ENCODE measurements at regions not wholly inside any gene's neighbourhood (a gene's known extent, or its start where the extent isn't known, plus 50 kb on each side); places are given as distances from the start of the nearest gene placed in this dataset.

GRCh38 chr2:236321415-236321814, 57.2 kb upstream of the ASB18 start:
- H3K4me1 ChIP-seq (ENCODE audit: control insufficient read depth in 1 of 2, insufficient read depth in 2 of 2, low read length in 2 of 2): no peaks in the 10 kb centered on the region
- H3K9ac ChIP-seq (ENCODE audit: low read length): no peak overlapping the region
- H4K20me1 ChIP-seq (ENCODE audit: insufficient read depth): no peaks in the 10 kb centered on the region
- no TSS peak for BruUV-seq (replicated peaks)
- TF ChIP-seq CTCF (IDR thresholded peaks at IDR 0.05 in 2 of 3, conservative IDR thresholded peaks at IDR 0.05 in 1 of 3; ENCODE audit: borderline replicate concordance in 1 of 3, insufficient read depth in 1 of 3, low read depth in 2 of 3, low read length in 2 of 3) (no peak), JUND (IDR thresholded peaks at IDR 0.05) (no peak), EZH2phosphoT487 (IDR thresholded peaks at IDR 0.05; ENCODE audit: borderline replicate concordance) (no peak)
- POLR2A ChIA-PET: no interaction called here
- RAD21 ChIA-PET (ENCODE audit: low non-redundant PET in 1 of 2, low total read pairs in 2 of 2, uncharacterized antibody in 2 of 2, unreplicated experiment in 2 of 2): no interaction called here
- H3K9me3 ChIP-seq (ENCODE audit: control insufficient read depth in 1 of 2, insufficient read depth in 1 of 2, low read depth in 1 of 2, low read length in 2 of 2): no peaks in the 10 kb centered on the region
- H3K36me3 ChIP-seq (ENCODE audit: control insufficient read depth in 1 of 2, insufficient read depth in 2 of 2, low read length in 2 of 2): no peaks in the 10 kb centered on the region
- no peak overlapping the region for H2AFZ ChIP-seq (ENCODE audit: low read depth, low read length, poor library complexity, severe bottlenecking)
- no peak overlapping the region for H3K4me2 ChIP-seq (ENCODE audit: low read length)
- intact Hi-C loops (cut with micrococcal nuclease): no loop called here
- no peak for ATAC-seq
- no peak overlapping the region for H3K27ac ChIP-seq (ENCODE audit: low read depth, low read length)
- DNase-seq (ENCODE audit: low read depth, low spot score): no peak
- no peaks in the 10 kb centered on the region for H3K79me2 ChIP-seq (ENCODE audit: insufficient read depth, low read length)
- H3K27me3 ChIP-seq (ENCODE audit: insufficient read depth, low read length): no peaks in the 10 kb centered on the region
- H3K4me3 ChIP-seq (replicated peaks in 1 of 2; ENCODE audit: low read depth in 1 of 2, low read length in 2 of 2): no peak overlapping the region
- no peaks in the 10 kb centered on the region for H3K9me2 ChIP-seq (ENCODE audit: insufficient read depth)
- CTCF ChIA-PET: no interaction called here

DNA sequence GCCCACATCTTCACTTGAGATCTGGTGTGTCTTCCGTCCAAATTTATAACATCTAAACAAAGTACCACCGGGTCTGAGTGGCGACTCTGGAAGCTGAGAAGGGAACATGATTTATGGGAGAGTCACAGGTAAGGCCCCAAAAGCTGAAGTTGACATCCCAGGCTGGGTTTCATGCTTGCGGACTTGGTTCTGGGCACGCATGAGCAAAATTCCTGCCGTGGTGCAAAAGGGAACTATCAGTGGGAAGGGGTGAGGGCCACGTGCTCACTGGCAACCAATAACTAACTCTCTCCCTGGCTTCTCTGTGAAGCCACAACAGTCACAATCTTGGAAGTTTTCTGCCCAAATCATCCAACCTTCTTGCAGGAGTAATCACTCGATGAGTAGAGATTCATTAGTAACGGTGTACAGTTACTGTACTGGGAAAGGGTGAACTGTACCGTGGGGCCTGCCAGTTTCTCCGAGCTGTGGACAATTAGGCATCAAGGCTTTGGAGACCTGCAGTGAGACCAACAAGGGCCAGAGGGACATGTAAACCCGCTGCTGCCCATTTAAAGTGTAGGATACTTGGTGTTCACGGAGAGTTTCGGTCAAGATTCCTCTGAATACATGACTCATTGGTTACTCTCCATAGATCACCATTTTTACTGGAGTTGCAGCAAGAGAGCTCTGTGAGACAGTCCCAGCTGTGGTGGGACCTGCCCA, 69.4 kb upstream of the ASB18 start:
- no peak overlapping the region for H3K27ac ChIP-seq (ENCODE audit: low read depth, low read length)
- CTCF ChIA-PET: no interaction called here
- intact Hi-C loops (cut with micrococcal nuclease): no loop called here
- no peak overlapping the region for H3K4me3 ChIP-seq (replicated peaks in 1 of 2; ENCODE audit: low read depth in 1 of 2, low read length in 2 of 2)
- no TSS peak for BruUV-seq (replicated peaks)
- no peaks in the 10 kb centered on the region for H3K27me3 ChIP-seq (ENCODE audit: insufficient read depth, low read length)
- no peaks in the 10 kb centered on the region for H4K20me1 ChIP-seq (ENCODE audit: insufficient read depth)
- no peak overlapping the region for H2AFZ ChIP-seq (ENCODE audit: low read depth, low read length, poor library complexity, severe bottlenecking)
- ATAC-seq (no peak), DNase-seq (ENCODE audit: low read depth, low spot score) (no peak)
- H3K9ac ChIP-seq (ENCODE audit: low read length): no peak overlapping the region
- no peaks in the 10 kb centered on the region for H3K4me1 ChIP-seq (ENCODE audit: control insufficient read depth in 1 of 2, insufficient read depth in 2 of 2, low read length in 2 of 2)
- RAD21 ChIA-PET (ENCODE audit: low non-redundant PET in 1 of 2, low total read pairs in 2 of 2, uncharacterized antibody in 2 of 2, unreplicated experiment in 2 of 2): no interaction called here
- H3K4me2 ChIP-seq (ENCODE audit: low read length): no peak overlapping the region
- no peaks in the 10 kb centered on the region for H3K9me3 ChIP-seq (ENCODE audit: control insufficient read depth in 1 of 2, insufficient read depth in 1 of 2, low read depth in 1 of 2, low read length in 2 of 2)
- no peaks in the 10 kb centered on the region for H3K79me2 ChIP-seq (ENCODE audit: insufficient read depth, low read length)
- no peaks in the 10 kb centered on the region for H3K36me3 ChIP-seq (ENCODE audit: control insufficient read depth in 1 of 2, insufficient read depth in 2 of 2, low read length in 2 of 2)
- H3K9me2 ChIP-seq (ENCODE audit: insufficient read depth): no peaks in the 10 kb centered on the region
- POLR2A ChIA-PET: no interaction called here
- no peak for TF ChIP-seq YY1 (IDR thresholded peaks at IDR 0.05; ENCODE audit: extremely low read depth, insufficient replicate concordance, low read depth, low read length)
- no peak for TF ChIP-seq ATF3 (IDR thresholded peaks at IDR 0.05)
- no peak for TF ChIP-seq ELF1 (IDR thresholded peaks at IDR 0.05; ENCODE audit: borderline replicate concordance, low read depth)
- no peak for TF ChIP-seq MAX (IDR thresholded peaks at IDR 0.05)
- TF ChIP-seq POLR2AphosphoS5 (IDR thresholded peaks at IDR 0.05; ENCODE audit: low read depth, low read length): no peak
- no peak for TF ChIP-seq EGR1 (IDR thresholded peaks at IDR 0.05; ENCODE audit: low read depth)
- no peak for TF ChIP-seq CEBPB (IDR thresholded peaks at IDR 0.05; ENCODE audit: low read depth)
- TF ChIP-seq POLR2A (IDR thresholded peaks at IDR 0.05; ENCODE audit: borderline replicate concordance, extremely low read depth, insufficient read depth, insufficient read length): no peak
- TF ChIP-seq SP1 (IDR thresholded peaks at IDR 0.05; ENCODE audit: low read depth): no peak
- no peak for TF ChIP-seq FOSL1 (IDR thresholded peaks at IDR 0.05; ENCODE audit: low read depth)
- no peak for TF ChIP-seq SRF (IDR thresholded peaks at IDR 0.05; ENCODE audit: low read depth)
- TF ChIP-seq CTCF (IDR thresholded peaks at IDR 0.05 in 2 of 3, conservative IDR thresholded peaks at IDR 0.05 in 1 of 3; ENCODE audit: borderline replicate concordance in 1 of 3, insufficient read depth in 1 of 3, low read depth in 2 of 3, low read length in 2 of 3): no peak
